ENCODE measurements at regions not wholly inside any gene's neighbourhood (a gene's known extent, or its start where the extent isn't known, plus 50 kb on each side); places are given as distances from the start of the nearest gene placed in this dataset.

DNA sequence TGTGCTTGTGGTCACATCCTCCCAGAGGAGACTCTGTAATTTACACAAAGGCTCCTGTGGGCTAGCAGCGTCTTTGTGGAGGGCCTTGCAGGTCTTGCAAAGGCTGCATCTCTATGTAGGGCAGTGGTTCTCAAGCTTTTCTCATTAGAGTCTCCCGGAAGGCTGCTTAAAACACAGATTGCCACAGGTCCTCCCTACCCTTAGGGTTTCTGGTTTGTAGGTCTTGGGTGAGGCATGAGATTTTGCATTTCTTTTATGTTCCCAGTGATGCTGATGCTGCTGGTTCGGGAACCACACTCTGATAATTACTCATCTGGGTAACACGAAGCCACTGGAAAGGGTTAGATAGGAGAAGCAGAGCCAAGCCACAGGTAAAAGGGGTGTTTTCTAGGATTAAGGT lies 151.3 kb upstream of the ZBED5 start (continued):
- no peak for TF ChIP-seq CHD7 (IDR thresholded peaks at IDR 0.05; ENCODE audit: insufficient replicate concordance, low read length)
- no peak for TF ChIP-seq ASH2L (IDR thresholded peaks at IDR 0.05; ENCODE audit: low read length)
- no peak for TF ChIP-seq CREB1 (IDR thresholded peaks at IDR 0.05)
- TF ChIP-seq CHD2 (IDR thresholded peaks at IDR 0.05; ENCODE audit: low read length): no peak
- no peak for TF ChIP-seq FOSL1 (IDR thresholded peaks at IDR 0.05; ENCODE audit: insufficient read depth, low read depth, low read length)
- no peak for TF ChIP-seq PHF8 (conservative IDR thresholded peaks at IDR 0.05; ENCODE audit: low read depth, low read length)
- no peak for TF ChIP-seq RFX5 (IDR thresholded peaks at IDR 0.05; ENCODE audit: borderline replicate concordance, low read depth, low read length)
- no peak for TF ChIP-seq BACH1 (IDR thresholded peaks at IDR 0.05; ENCODE audit: low read length)
- no peak for TF ChIP-seq USF2 (IDR thresholded peaks at IDR 0.05; ENCODE audit: low read length)
- TF ChIP-seq SUZ12 (IDR thresholded peaks at IDR 0.05; ENCODE audit: low read length): no peak
- no peak for TF ChIP-seq BCL11A (IDR thresholded peaks at IDR 0.05; ENCODE audit: low read depth in 2 of 2, low read length in 2 of 2)

All from H1 (cell line).